GM18520 (cell line): ENCODE measurements at regions not wholly inside any gene's neighbourhood (a gene's known extent, or its start where the extent isn't known, plus 50 kb on each side); places are given as distances from the start of the nearest gene placed in this dataset.

ENCODE experiments used
- ATAC-seq: cut with Tn5 transposase; IDR thresholded peaks from one replicate; pipeline ENCODE4 v1.9.1; 2021; ENCODE audit not compliant: unreplicated experiment

GRCh38 chr5:67434466-67434865 lies 237.9 kb upstream of the CD180 start:
- ATAC-seq, result no peak

- ATAC-seq, result no peak
These were observed 236.0 kb upstream of the CD180 start for GRCh38 chr5:67432606-67433005.

- ATAC-seq, result no peak
These were observed 234.6 kb upstream of the CD180 start for GRCh38 chr5:67431191-67431590.

DNA sequence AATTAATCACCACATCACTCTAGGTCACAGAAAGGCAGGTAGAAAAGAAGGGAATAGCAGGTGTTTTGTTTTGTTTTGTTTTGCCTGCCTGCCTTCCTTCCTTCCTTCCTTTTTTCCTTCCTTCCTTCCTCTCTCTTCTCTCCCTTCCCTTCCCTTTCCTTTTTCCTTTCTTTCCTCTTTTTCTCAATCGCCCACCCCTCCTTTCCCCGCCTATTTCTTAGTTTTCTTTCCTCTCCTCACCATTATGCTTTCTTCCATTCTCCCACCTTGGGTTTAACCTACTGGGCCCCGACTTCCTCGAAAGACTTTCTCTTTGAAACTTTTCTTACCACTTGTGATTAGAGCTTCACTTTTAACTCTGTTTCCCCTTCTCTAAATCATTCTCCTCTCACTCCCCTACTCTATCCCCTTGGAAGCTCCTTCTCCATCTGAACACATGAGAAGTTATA lies 231.3 kb upstream of the CD180 start:
- ATAC-seq, result no peak

GRCh38 chr5:67426961-67427849 lies 230.6 kb upstream of the CD180 start:
- no peak for ATAC-seq

DNA sequence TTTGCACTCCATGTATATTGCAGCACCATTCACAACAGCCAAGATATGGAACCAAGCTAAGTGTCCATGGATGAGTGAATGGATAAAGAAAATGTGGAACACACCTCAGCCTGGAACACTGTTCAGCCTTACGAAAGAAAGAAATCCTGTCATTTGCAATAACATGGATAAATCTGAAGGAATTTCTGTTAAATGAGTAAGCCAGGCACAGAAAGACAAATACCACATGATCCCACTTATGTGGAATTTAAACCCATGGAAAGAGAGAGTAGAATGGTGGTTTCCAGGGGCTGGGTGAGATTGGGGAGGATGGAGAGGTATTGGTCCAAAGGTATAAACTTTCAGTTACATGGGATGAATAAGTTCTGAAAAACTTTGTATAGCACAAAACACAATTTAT lies 228.9 kb upstream of the CD180 start:
- no peak for ATAC-seq

DNA sequence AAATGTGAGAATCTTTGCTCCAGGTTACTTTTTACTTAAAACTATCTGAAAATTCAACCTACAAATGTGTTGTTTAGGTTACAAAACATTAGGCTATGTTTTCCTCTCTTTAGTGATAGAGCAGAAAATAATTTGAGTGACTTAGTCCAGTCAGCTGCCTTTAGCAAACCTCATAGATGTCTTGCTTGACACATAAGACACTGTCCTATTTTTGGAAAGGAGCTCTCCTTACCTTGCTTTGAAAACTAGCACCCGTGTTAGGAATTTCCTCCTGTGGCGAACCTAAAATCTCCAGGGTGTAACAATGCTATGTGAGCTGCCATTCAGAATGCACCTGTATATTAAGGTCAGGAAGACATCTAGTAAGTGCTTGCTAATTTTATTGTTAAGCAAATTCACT lies 221.2 kb upstream of the CD180 start:
- no peak for ATAC-seq

DNA sequence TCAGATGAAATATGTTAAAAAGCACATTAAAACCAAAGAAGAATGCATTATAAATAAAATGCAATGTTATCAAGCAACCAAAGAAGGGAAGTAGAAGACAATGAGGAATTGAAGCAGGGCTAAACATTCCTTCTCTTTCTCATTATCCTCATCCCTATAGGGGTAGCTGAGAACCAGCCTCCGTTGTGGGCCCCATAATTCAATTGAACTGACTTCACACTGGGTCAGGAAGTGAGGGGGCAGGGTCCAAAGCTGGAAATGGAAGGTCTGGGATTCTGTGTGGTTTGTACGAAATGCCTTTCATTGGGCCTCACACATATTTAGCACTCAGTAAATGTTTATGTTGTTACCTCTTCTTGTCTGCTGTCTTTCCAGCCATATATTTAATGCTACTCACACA lies 220.4 kb upstream of the CD180 start:
- no peak for ATAC-seq

DNA sequence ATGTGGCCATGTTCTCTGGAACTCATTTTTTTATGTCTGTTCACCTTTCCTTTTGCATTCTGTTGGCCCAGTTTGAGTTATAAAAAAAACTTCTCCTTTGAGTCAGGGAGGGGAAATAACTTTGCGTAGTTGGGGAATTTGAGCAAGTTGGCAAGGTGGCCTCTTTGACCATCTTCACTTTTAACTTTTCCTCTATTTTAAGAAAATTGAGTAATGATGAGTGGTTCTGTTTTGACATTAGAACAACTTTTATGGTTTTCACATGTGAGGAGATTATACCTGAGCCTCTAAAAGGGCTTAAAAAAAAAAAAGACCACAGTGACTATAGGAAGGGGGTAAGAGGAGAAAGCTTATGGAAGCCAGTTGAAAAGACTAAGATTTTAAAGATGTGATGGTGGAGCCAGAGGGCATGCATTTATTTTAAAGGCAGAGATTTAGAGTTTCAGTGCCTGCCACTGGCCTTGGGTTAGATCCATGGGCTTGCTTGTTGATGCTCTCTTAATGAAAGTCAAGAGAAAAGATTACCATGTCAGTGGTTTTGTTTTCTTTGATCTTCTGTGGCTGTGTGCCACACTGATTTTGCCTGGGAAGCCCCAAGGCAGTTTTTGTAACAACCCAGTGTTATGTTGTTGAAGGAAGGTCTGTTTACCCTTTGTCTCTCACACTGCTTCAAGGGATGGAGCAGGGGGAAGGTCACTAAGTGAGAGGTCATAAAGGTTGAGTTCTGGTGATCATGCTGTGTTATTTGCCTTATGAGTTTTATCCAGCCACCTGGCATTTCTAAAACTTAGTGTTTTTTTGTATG lies 219.7 kb upstream of the CD180 start:
- ATAC-seq, result no peak

- no peak for ATAC-seq
These were observed 218.1 kb upstream of the CD180 start for GRCh38 chr5:67414712-67415111.

DNA sequence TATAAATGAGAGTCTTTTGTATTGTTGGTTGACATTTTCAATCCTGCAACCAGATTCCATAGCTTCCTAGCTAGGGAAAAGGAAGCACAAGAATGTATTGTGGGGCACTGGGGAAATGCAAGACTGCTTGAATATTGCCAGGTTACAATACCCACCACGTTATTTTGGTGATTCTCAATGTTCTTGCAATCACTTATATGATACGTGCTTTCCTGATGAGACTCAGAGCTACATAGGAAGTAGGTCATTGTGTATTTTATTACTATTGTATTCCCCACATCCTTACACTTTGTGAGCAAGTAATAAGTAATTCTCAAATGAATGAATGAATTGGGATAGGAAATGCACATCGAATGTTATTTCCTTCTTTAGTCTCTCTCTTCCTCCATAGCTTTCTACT lies 217.1 kb upstream of the CD180 start:
- no peak for ATAC-seq

- ATAC-seq, result no peak
These were observed 212.7 kb upstream of the CD180 start for GRCh38 chr5:67409126-67409777.

GRCh38 chr5:67407979-67408378 lies 211.4 kb upstream of the CD180 start:
- ATAC-seq, result no peak

DNA sequence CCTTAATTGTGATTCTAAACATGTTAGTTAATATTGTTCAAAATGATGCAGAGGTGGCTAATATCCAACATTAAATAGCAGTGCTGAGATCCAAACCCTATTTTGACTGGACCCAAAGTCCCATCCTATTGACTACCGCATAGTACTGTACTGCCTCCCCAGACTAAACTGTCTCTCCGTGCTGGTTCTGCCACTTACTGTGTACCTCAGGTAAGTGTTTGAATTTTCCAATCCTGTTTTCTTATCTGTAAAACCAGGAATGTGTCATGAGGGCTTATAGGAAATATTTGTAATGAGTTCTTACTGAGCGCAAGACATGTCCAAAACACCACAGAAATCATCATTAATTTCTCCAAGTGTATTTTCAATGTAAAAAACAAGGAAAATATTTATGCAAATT lies 209.2 kb upstream of the CD180 start:
- no peak for ATAC-seq

DNA sequence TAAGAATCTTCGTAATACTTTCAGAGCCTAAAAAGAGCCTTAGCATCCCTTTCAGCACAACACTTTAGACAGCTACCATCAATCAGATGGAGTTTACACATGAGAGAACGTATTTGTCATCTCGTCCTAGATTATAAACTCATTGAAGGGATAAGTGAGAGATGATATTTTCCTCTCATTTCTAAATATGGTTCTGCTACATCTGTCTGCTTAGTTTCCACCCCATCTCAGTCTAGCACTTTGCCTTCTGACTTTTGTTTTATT lies 208.4 kb upstream of the CD180 start:
- no peak for ATAC-seq

GRCh38 chr5:67404256-67405100 lies 207.9 kb upstream of the CD180 start:
- ATAC-seq, result no peak

DNA sequence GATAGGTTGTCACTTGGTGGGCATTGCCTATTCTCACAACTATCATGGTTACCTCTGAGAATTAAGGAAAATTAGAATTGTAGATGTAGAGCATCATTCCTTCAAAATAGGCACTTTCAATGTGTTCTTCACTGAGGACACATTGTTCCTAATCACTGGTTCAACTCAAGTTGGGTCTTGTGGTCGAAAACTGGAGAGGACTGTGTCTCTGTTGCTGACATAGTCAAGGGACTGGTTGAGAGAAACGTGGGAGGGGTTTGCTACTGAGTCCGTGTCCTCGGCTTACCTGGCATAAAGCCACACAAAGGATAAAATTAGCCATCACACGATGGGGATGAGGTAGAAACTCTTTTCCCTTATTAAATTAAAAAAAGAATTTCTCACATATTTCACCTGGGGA lies 205.9 kb upstream of the CD180 start:
- no peak for ATAC-seq

- no peak for ATAC-seq
These were observed 204.6 kb upstream of the CD180 start for GRCh38 chr5:67401172-67401571.

DNA sequence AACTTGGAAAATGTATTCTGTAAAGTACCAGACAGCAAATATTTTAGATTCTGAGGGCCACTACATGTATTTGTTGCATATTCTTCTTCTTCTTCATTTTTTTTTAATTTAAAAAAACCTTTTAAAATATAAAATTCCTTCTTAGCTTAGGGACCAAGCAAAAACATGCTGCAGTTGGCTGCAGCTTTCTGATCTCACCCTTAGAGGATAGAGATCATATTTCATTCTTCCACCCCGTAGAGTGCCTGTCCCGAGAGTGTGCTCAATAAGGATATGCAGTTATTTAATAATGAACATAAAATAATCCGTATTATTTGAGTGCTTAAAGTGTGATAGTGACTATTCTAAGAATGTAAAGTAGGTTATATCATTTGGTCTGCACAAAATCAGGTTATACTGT lies 204.2 kb upstream of the CD180 start:
- no peak for ATAC-seq

- ATAC-seq, result no peak
These were observed 199.3 kb upstream of the CD180 start for GRCh38 chr5:67395790-67396418.

DNA sequence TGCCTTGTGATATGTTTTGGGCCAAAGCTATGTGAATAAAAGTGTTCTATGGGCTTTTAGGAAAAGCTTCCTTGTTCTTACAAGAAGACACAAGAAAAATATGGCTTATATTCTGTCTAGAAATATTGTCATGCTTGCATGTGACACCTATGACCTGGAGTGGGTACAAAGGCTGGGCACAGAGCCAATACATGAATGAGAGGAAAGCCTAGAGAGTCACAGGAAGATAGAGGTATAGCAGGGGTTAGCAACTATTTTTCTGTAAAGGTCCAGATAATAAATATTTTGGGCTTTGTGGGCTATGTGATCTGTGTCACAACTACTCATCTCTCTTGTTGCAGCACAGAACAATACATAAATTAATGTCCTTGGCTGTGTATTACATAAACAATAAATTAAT lies 196.6 kb upstream of the CD180 start:
- ATAC-seq, result no peak
